Esophagus (tissue), 2 donors: ENCODE measurements at regions not wholly inside any gene's neighbourhood (a gene's known extent, or its start where the extent isn't known, plus 50 kb on each side); places are given as distances from the start of the nearest gene placed in this dataset.

Experiments
- H3K27ac ChIP-seq, 2 donors: one replicate each; pipeline ENCODE4 v1.5.1; 2013; ENCODE audit warnings: low read depth in 2 of 2, mild to moderate bottlenecking in 2 of 2, inconsistent platforms in 1 of 2, low read length in 1 of 2, moderate library complexity in 1 of 2
- H3K27me3 ChIP-seq, 2 donors: one replicate each; pipeline ENCODE4 v1.6.1; 2013; ENCODE audit warnings: low read length in 2 of 2, control low read depth in 1 of 2, mild to moderate bottlenecking in 1 of 2; ENCODE audit not compliant: insufficient read depth in 2 of 2, control insufficient read depth in 1 of 2
- H3K36me3 ChIP-seq, 2 donors: one replicate each; pipeline ENCODE4 v1.6.1; 2013; ENCODE audit warnings: low read length in 1 of 2; ENCODE audit not compliant: control insufficient read depth in 2 of 2, insufficient read depth in 2 of 2
- H3K4me1 ChIP-seq, 2 donors: one replicate each; pipeline ENCODE4 v1.6.1; 2013; ENCODE audit warnings: low read length in 1 of 2; ENCODE audit not compliant: control insufficient read depth in 2 of 2, insufficient read depth in 2 of 2
- H3K4me3 ChIP-seq, 2 donors: one replicate each; pipeline ENCODE4 v1.5.1; 2013; ENCODE audit warnings: low read length in 2 of 2, mild to moderate bottlenecking in 2 of 2, low read depth in 1 of 2, moderate library complexity in 1 of 2
- H3K9me3 ChIP-seq, 2 donors: one replicate each; pipeline ENCODE4 v1.6.1; 2013; ENCODE audit warnings: mild to moderate bottlenecking in 2 of 2, low read depth in 1 of 2, low read length in 1 of 2, moderate library complexity in 1 of 2; ENCODE audit not compliant: control insufficient read depth in 2 of 2, insufficient read depth in 1 of 2
- WGBS, 2 donors: extraction: QIAGEN DNeasy Blood & Tissue Kit; methylation state at CpG; one replicate each; pipeline ENCODE4 v1.1.7; 2013; 5-methylcytosine and 5-hydroxymethylcytosine counted together
- donor health status: healthy with polysubstance abuse.
- donor health status: Bipolar disorder and iron deficiency.

DNA sequence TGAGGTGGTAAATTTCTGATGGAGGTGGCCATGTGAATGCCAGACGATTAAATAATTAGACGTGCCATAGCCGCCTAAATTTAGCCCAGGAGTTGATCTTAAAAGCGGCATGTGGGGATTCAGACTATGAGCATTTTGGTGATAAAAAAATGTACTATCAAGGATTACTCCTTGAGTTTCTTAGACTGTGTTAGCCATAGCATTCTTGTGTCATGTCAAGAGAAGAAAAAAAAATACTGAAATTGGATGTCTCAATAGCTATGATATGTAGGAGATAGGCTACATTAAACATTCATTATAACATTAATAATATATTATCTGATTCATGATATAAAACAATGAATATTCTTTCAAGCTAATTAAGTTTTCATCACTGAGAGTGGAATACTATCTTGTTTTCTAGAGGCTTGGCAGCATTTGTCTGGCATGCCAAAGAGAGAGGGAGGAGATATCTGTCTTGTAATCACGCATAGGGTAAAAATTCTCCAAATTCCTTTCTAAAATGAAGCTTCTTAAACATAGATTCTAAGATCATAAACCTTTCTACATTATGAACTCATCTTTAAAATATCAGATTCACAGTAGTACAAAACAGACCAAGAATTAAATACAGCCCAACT lies 727.0 kb downstream of the C12orf50 start:
- 90 to 92% methylated on average over 5 of the region's 5 CpGs for WGBS, 2 donors
- no peak overlapping the region for H3K27ac ChIP-seq
- H3K27me3 ChIP-seq = no peaks in the 10 kb centered on the region
- no peaks in the 10 kb centered on the region for H3K9me3 ChIP-seq
- H3K36me3 ChIP-seq = no peaks in the 10 kb centered on the region
- H3K4me3 ChIP-seq = no peak overlapping the region
- no peaks in the 10 kb centered on the region for H3K4me1 ChIP-seq

GRCh38 chr12:87290505-87290904 lies 738.7 kb downstream of the C12orf50 start:
- Histone ChIP-seq H3K9me3 (no peaks in the 10 kb centered on the region), H3K36me3 (no peaks in the 10 kb centered on the region), H3K4me1 (no peaks in the 10 kb centered on the region), H3K4me3 (no peak overlapping the region), H3K27me3 (no peaks in the 10 kb centered on the region), H3K27ac (no peak overlapping the region)

DNA sequence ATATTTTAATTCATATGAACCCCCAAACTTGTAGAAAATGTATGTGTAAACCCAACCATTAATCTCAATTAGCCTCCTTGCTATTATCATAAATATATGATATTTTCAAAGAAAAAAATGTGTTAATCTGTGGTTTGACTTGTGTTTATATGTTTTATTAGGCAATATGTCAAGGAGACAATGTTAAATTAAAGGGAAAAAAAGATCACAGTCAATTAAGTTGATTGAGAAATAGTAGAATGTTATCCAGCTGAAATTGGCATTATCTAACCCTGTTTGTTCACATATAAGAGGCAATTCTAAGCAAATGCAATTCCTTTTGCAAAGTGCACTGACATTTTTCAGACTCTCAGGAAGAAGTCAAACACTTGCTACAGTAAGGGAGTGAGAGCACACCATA lies 745.3 kb downstream of the C12orf50 start:
- Histone ChIP-seq H3K27ac (no peak overlapping the region), H3K9me3 (no peaks in the 10 kb centered on the region), H3K27me3 (no peaks in the 10 kb centered on the region), H3K4me1 (no peaks in the 10 kb centered on the region), H3K36me3 (no peaks in the 10 kb centered on the region), H3K4me3 (no peak overlapping the region)

DNA sequence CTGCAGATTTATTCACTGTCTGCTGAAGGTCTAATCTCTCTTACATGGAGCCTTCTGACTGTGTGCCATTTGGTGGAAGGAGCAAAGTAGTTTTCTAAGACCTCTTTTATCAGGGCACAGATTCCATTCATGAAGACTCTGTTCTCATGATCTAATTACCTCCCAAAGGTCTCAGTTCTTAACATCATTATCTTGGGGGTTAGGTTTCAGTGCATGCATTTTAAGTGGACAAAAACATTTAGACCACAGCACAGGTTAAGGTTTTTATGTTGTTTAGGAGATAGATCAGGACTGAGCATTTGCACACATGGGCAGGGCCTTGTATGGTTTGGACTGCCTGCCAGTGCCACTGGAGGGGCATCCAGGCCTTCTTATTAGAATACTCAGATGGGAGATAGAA lies 746.1 kb downstream of the C12orf50 start:
- H3K27me3 ChIP-seq = no peaks in the 10 kb centered on the region
- no peak overlapping the region for H3K27ac ChIP-seq
- H3K4me1 ChIP-seq = no peaks in the 10 kb centered on the region
- H3K36me3 ChIP-seq = no peaks in the 10 kb centered on the region
- no peak overlapping the region for H3K4me3 ChIP-seq
- H3K9me3 ChIP-seq = no peaks in the 10 kb centered on the region

GRCh38 chr12:87280893-87281292 lies 748.3 kb downstream of the C12orf50 start:
- H3K9me3 ChIP-seq = no peaks in the 10 kb centered on the region
- no peak overlapping the region for H3K27ac ChIP-seq
- H3K27me3 ChIP-seq = no peaks in the 10 kb centered on the region
- no peaks in the 10 kb centered on the region for H3K36me3 ChIP-seq
- no peaks in the 10 kb centered on the region for H3K4me1 ChIP-seq
- WGBS, 2 donors = 87 to 93% methylated on average over 1 of the region's 1 CpG
- H3K4me3 ChIP-seq = no peak overlapping the region

GRCh38 chr12:87280356-87280755 lies 748.8 kb downstream of the C12orf50 start:
- 73 to 77% methylated on average over 2 of the region's 2 CpGs for whole genome bisulfite sequencing, 2 donors
- Histone ChIP-seq H3K36me3 (no peaks in the 10 kb centered on the region), H3K27ac (no peak overlapping the region)

DNA sequence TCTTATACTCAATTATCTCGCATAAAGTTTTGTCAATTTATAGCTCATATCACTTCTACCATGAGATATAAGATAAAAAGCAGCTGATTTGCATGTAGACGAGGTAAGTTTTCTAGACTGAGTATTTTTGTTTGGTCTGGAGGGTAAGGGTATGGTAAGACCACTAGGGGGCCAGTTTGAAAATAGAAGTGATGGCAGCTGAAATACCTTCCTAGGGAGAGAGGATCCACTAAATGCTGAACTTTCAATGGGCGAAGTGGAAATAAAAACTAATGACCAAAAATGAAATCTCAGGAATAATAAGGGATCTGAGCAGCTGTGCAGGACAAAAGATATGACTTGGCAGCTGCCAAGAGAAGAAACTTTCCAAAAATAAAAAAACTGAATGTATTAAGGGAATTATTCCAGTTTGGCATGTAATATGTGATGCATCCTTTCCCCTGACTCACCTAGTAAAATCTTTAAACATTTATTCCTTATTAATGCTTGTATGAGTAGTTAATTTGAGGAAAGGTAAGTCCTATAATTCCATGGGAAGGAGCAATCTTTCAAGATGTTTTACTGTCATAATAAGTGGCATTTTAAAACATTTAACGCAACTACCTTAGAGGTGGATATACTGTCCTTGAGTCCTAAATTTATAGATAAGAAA lies 754.5 kb downstream of the C12orf50 start:
- Histone ChIP-seq H3K4me3 (no peak overlapping the region), H3K36me3 (no peaks in the 10 kb centered on the region)
- 63 to 70% methylated on average over 4 of the region's 4 CpGs for WGBS, 2 donors

More at GRCh38 chr12:87280356-87280755, 748.8 kb downstream of the C12orf50 start:
- no peaks in the 10 kb centered on the region for H3K9me3 ChIP-seq
- no peaks in the 10 kb centered on the region for H3K27me3 ChIP-seq
- H3K4me3 ChIP-seq = no peak overlapping the region
- no peaks in the 10 kb centered on the region for H3K4me1 ChIP-seq

GRCh38 chr12:87272851-87273250 lies 756.4 kb downstream of the C12orf50 start:
- Histone ChIP-seq H3K4me3 (no peak overlapping the region), H3K27me3 (no peaks in the 10 kb centered on the region), H3K4me1 (no peaks in the 10 kb centered on the region), H3K36me3 (no peaks in the 10 kb centered on the region), H3K27ac (no peak overlapping the region), H3K9me3 (no peaks in the 10 kb centered on the region)
- 78 to 79% methylated on average over 2 of the region's 2 CpGs for WGBS, 2 donors

More for the DNA sequence above, 754.5 kb downstream of the C12orf50 start:
- Histone ChIP-seq H3K27ac (no peak overlapping the region), H3K9me3 (no peaks in the 10 kb centered on the region), H3K4me1 (no peaks in the 10 kb centered on the region), H3K27me3 (no peaks in the 10 kb centered on the region)

DNA sequence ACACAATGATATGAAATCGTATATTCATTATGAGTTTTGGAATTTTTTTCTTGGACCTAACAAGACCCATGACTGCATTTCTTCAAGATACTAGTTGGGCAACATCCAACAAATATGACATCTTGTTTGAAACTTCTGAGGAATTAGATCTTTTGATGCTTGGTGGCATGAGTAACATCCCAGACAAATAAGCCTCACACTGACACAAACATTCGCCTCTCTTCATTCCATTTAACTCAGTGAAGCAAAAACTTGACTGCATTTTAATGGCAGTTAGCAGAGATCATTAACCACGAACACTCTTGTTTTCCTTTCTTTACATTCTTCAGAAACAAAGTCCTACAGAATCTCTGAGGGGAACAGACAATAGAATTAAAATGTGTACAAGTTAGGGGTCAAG lies 758.3 kb downstream of the C12orf50 start:
- H3K4me1 ChIP-seq = no peaks in the 10 kb centered on the region
- WGBS, 2 donors = 56 to 57% methylated on average over 3 of the region's 3 CpGs

GRCh38 chr12:87266305-87266704 lies 762.9 kb downstream of the C12orf50 start:
- Histone ChIP-seq H3K27ac (no peak overlapping the region), H3K4me3 (no peak overlapping the region), H3K9me3 (no peaks in the 10 kb centered on the region), H3K36me3 (no peaks in the 10 kb centered on the region), H3K4me1 (no peaks in the 10 kb centered on the region), H3K27me3 (no peaks in the 10 kb centered on the region)
- 73 to 82% methylated on average over 2 of the region's 2 CpGs for WGBS, 2 donors

More for the DNA sequence above, 758.3 kb downstream of the C12orf50 start:
- H3K9me3 ChIP-seq = no peaks in the 10 kb centered on the region
- H3K27me3 ChIP-seq = no peaks in the 10 kb centered on the region
- no peak overlapping the region for H3K27ac ChIP-seq
- no peaks in the 10 kb centered on the region for H3K36me3 ChIP-seq
- no peak overlapping the region for H3K4me3 ChIP-seq
